ENCODE measurements at regions not wholly inside any gene's neighbourhood (a gene's known extent, or its start where the extent isn't known, plus 50 kb on each side); places are given as distances from the start of the nearest gene placed in this dataset.

DNA sequence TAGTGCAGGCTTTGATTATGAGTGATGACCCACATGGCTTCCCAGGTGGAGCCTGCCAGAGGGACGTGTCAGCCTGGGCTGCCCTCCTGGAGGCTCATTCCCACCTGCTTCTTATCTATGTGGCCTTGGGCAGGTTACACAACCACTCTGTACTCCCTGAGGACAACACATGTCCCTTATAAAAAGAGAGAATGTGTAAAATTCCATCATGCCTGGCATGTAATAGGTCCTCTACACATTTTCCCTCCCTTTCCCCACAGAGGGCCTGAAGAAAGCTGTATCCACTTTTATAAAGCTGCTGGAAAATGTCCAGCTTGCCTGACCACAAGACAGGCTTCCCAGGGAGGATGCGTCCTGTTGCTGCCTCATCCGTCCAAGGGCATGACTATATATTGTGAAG, 55.0 kb upstream of the VSTM5 start:
- Histone ChIP-seq H2BK5ac (ENCODE audit: insufficient read length, low read length) (no peak overlapping the region), H3K4me1 (ENCODE audit: insufficient read depth, low read length) (no peaks in the 10 kb centered on the region; the same call in 1 of the 2 replicates), H2AK5ac (ENCODE audit: insufficient read length, low read length) (no peak overlapping the region), H3K27me3 (ENCODE audit: insufficient read depth, low read length) (no peaks in the 10 kb centered on the region), H4K5ac (ENCODE audit: insufficient read length, low read depth, low read length) (no peak overlapping the region), H2AFZ (ENCODE audit: low read length) (no peak overlapping the region), H2BK20ac (ENCODE audit: low read depth, low read length, poor library complexity, severe bottlenecking) (no peak overlapping the region), H3K9ac (ENCODE audit: extremely low read depth, insufficient read length, low read length) (no peak overlapping the region), H3K23ac (ENCODE audit: insufficient read length, low read depth, low read length) (no peak overlapping the region), H3K4me2 (ENCODE audit: insufficient read depth, insufficient read length, low read length) (no peak overlapping the region), H4K20me1 (ENCODE audit: control insufficient read depth, insufficient read depth, insufficient read length) (no peaks in the 10 kb centered on the region), H4K91ac (ENCODE audit: insufficient read length, low read depth, low read length) (no peak overlapping the region), H3T11ph (ENCODE audit: low read length) (no peak overlapping the region), H3K9me3 (ENCODE audit: control insufficient read depth, low read depth, low read length) (no peaks in the 10 kb centered on the region), H3K79me2 (ENCODE audit: insufficient read depth, low read length) (no peaks in the 10 kb centered on the region), H3K14ac (ENCODE audit: insufficient read depth, low read length) (no peak overlapping the region), H3K27ac (ENCODE audit: insufficient read length, low read depth, low read length) (no peak overlapping the region), H2BK12ac (ENCODE audit: insufficient read length, low read depth, low read length) (no peak overlapping the region), H2BK120ac (ENCODE audit: low read depth, low read length, poor library complexity, severe bottlenecking) (no peak overlapping the region), H3K79me1 (ENCODE audit: insufficient read depth, low read depth, low read length, poor library complexity, severe bottlenecking) (no peaks in the 10 kb centered on the region), H3K18ac (ENCODE audit: insufficient read length, low read depth, low read length) (no peak overlapping the region), H3K23me2 (ENCODE audit: insufficient read length, low read depth, low read length, poor library complexity, severe bottlenecking) (no peaks in the 10 kb centered on the region), H3K56ac (ENCODE audit: insufficient read length, low read depth, low read length) (no peak overlapping the region), H4K8ac (replicated peaks; ENCODE audit: insufficient read length, low read depth, low read length) (no peak overlapping the region), H2BK15ac (ENCODE audit: low read depth, low read length) (no peak overlapping the region), H3K4ac (ENCODE audit: low read depth, low read length) (no peak overlapping the region)
- Mint-ChIP-seq H3K9me3 (peaks cover 0 to under 1% of the 10 kb centered on the region in 2 experiments; a peak in 1 of 5 replicates), H3K27ac (no peak overlapping the region), H3K27me3 (ENCODE audit: low read depth) (peaks cover 13% of the 10 kb centered on the region), H3K4me1 (peaks cover 7 to 10% of the 10 kb centered on the region in 2 experiments), H3K4me3 (no peak overlapping the region), H3K36me3 (ENCODE audit: insufficient read depth in 1 of 3, low read depth in 3 of 3) (no peaks in the 10 kb centered on the region)
- no peak for DNase-seq
- TF ChIP-seq, protein P1, sequence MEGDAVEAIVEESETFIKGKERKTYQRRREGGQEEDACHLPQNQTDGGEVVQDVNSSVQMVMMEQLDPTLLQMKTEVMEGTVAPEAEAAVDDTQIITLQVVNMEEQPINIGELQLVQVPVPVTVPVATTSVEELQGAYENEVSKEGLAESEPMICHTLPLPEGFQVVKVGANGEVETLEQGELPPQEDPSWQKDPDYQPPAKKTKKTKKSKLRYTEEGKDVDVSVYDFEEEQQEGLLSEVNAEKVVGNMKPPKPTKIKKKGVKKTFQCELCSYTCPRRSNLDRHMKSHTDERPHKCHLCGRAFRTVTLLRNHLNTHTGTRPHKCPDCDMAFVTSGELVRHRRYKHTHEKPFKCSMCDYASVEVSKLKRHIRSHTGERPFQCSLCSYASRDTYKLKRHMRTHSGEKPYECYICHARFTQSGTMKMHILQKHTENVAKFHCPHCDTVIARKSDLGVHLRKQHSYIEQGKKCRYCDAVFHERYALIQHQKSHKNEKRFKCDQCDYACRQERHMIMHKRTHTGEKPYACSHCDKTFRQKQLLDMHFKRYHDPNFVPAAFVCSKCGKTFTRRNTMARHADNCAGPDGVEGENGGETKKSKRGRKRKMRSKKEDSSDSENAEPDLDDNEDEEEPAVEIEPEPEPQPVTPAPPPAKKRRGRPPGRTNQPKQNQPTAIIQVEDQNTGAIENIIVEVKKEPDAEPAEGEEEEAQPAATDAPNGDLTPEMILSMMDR (conservative IDR thresholded peaks at IDR 0.05), result no peak
- WGBS (ENCODE audit: extremely low coverage, insufficient read length, low lambda C conversion rate), result no CpG with 5 or more reads among the region's 3 CpGs

Data from H9 (cell line).